CD14-positive monocyte (primary cell): ENCODE measurements at regions not wholly inside any gene's neighbourhood (a gene's known extent, or its start where the extent isn't known, plus 50 kb on each side); places are given as distances from the start of the nearest gene placed in this dataset.

Experiments used
- DNase-seq, 3 donors: peaks; one replicate each; pipeline ENCODE4 v3.0.0-alpha.2; 2011 to 2022
- H2AFZ ChIP-seq: 2 replicates; pipeline ENCODE4 v1.6.0; 2012; ENCODE audit warnings: mild to moderate bottlenecking, low read depth, low read length, inconsistent platforms; ENCODE audit not compliant: insufficient read depth, poor library complexity, severe bottlenecking
- H3K27ac ChIP-seq, 2 donors: 1 replicate in 1 of 2; 2 replicates in 1 of 2; pipeline ENCODE4 v1.5.1; 2012 to 2013; ENCODE audit warnings: low read length in 2 of 2, control low read depth in 1 of 2, inconsistent platforms in 1 of 2, low read depth in 1 of 2, mild to moderate bottlenecking in 1 of 2
- H3K27me3 ChIP-seq, 2 donors: one replicate each; pipeline versions ENCODE4 v1.6.0 to v1.6.1; 2011 to 2013; ENCODE audit warnings: low read length in 2 of 2; ENCODE audit not compliant: control insufficient read depth in 2 of 2, insufficient read depth in 2 of 2
- H3K36me3 ChIP-seq, 2 donors: replicated peaks in 1 of 2; 1 replicate in 1 of 2; 2 replicates in 1 of 2; pipeline versions ENCODE4 v1.5.1 to v1.6.1; 2012 to 2013; ENCODE audit warnings: low read length in 2 of 2, control low read depth in 1 of 2, inconsistent platforms in 1 of 2, mild to moderate bottlenecking in 1 of 2; ENCODE audit not compliant: insufficient read depth in 2 of 2, control insufficient read depth in 1 of 2
- H3K4me1 ChIP-seq, 2 donors: 1 replicate in 1 of 2; 2 replicates in 1 of 2; pipeline versions ENCODE4 v1.5.1 to v1.6.1; 2012 to 2013; ENCODE audit warnings: low read length in 2 of 2, control low read depth in 1 of 2, inconsistent platforms in 1 of 2, mild to moderate bottlenecking in 1 of 2, moderate library complexity in 1 of 2; ENCODE audit not compliant: insufficient read depth in 2 of 2, control insufficient read depth in 1 of 2
- H3K4me2 ChIP-seq: replicated peaks from 2 replicates; pipeline ENCODE3; 2012; ENCODE audit warnings: low read length, moderate library complexity, mild to moderate bottlenecking; ENCODE audit not compliant: poor library complexity, severe bottlenecking; ENCODE audit errors: extremely low read depth
- H3K4me3 ChIP-seq, 3 experiments: fragments of 200-600 bp in 1 of 3; sonication (generic) in 1 of 3; replicated peaks in 1 of 3; 1 replicate in 2 of 3; 2 replicates in 1 of 3; pipeline ENCODE4 v1.5.1; 2011 to 2013; ENCODE audit warnings: low read length in 3 of 3, mild to moderate bottlenecking in 3 of 3, control low read depth in 2 of 3, low read depth in 2 of 3, inconsistent platforms in 1 of 3, moderate library complexity in 1 of 3
- H3K79me2 ChIP-seq: 2 replicates; pipeline ENCODE4 v1.6.0; 2012; ENCODE audit warnings: mild to moderate bottlenecking, control low read depth, inconsistent platforms, low read length, moderate library complexity; ENCODE audit not compliant: insufficient read depth
- H3K9ac ChIP-seq: 2 replicates; pipeline ENCODE4 v1.6.0; 2017; ENCODE audit warnings: low read length, mild to moderate bottlenecking; ENCODE audit not compliant: insufficient read depth, poor library complexity, severe bottlenecking
- H3K9me3 ChIP-seq, 2 donors: replicated peaks in 1 of 2; 1 replicate in 1 of 2; 2 replicates in 1 of 2; pipeline versions ENCODE4 v1.5.1 to v1.6.1; 2012 to 2013; ENCODE audit warnings: low read length in 2 of 2, control low read depth in 1 of 2; ENCODE audit not compliant: control insufficient read depth in 1 of 2, insufficient read depth in 1 of 2
- H4K20me1 ChIP-seq: 2 replicates; pipeline ENCODE4 v1.6.0; 2012; ENCODE audit warnings: mild to moderate bottlenecking, low read length, control low read depth, moderate library complexity; ENCODE audit not compliant: insufficient read depth
- H3K27ac Mint-ChIP-seq, 7 donors: one replicate each; pipeline ENCODE4 v1.8.0; 2020; ENCODE audit warnings: mild to moderate bottlenecking in 7 of 7, mixed read lengths in 7 of 7, moderate library complexity in 6 of 7, inconsistent platforms in 2 of 7
- H3K27me3 Mint-ChIP-seq, 3 donors: one replicate each; pipeline ENCODE4 v1.8.0; 2021 to 2022; ENCODE audit warnings: low read depth in 3 of 3, mild to moderate bottlenecking in 3 of 3, mixed read lengths in 3 of 3, moderate library complexity in 3 of 3, inconsistent platforms in 1 of 3
- H3K36me3 Mint-ChIP-seq, 2 donors: one replicate each; pipeline ENCODE4 v1.8.0; 2020; ENCODE audit warnings: mixed read lengths in 2 of 2, inconsistent platforms in 1 of 2, mild to moderate bottlenecking in 1 of 2
- H3K4me1 Mint-ChIP-seq: one replicate; pipeline ENCODE4 v1.8.0; 2020; ENCODE audit warnings: mild to moderate bottlenecking, mixed read lengths
- H3K4me3 Mint-ChIP-seq, 2 donors: one replicate each; pipeline ENCODE4 v1.8.0; 2020; ENCODE audit warnings: mild to moderate bottlenecking in 2 of 2, mixed read lengths in 2 of 2, moderate library complexity in 1 of 2
- H3K9me3 Mint-ChIP-seq, 7 donors: one replicate each; pipeline ENCODE4 v1.8.0; 2020 to 2022; ENCODE audit warnings: mixed read lengths in 7 of 7, mild to moderate bottlenecking in 6 of 7, moderate library complexity in 6 of 7, inconsistent platforms in 2 of 7
- WGBS: methylation state at CpG from one replicate; pipeline ENCODE4 v1.1.5; 2013; ENCODE audit warnings: missing lambda C conversion rate; ENCODE audit not compliant: insufficient coverage; 5-methylcytosine and 5-hydroxymethylcytosine counted together
- intact Hi-C, 2 donors: fragments of 100-400 bp; cut with micrococcal nuclease; formaldehyde crosslinking; loops; one replicate each; pipeline versions ENCODE4 v1.15.0 to v1.15.1; 2023
- TF ChIP-seq, protein P1 (sequence below): fragments of 200-600 bp; IDR thresholded peaks from one replicate; pipeline ENCODE4 v1.8.0; 2022; ENCODE audit warnings: antibody characterized with exemption, mild to moderate bottlenecking

DNA sequence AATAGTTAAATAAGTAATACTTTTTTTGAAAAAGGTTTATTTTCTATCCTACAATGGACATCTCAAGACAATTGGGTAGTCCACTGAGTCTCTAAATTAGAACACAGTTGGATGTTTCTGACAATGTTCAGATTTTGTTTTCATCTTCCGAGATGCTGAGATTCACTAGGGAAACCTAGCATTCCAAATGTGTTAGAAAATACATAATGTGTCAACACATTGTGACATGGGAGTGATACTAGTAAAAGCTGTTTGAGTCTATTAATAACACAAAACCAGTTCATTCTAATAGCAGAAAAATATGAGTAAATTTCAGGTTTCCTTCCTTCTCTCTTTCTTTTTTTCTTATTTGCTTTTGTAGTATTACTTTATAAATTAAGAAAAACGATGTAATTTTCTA is 68.2 kb upstream of the CDH10 start:
- no peak overlapping the region for H3K27ac Mint-ChIP-seq
- H3K4me3 Mint-ChIP-seq: no peak overlapping the region
- H3K27me3 Mint-ChIP-seq: no peaks in the 10 kb centered on the region
- H3K4me2 ChIP-seq: no peak overlapping the region
- no peaks in the 10 kb centered on the region for H4K20me1 ChIP-seq
- H3K9me3 Mint-ChIP-seq: peaks cover 0 to 6% (median 0%) of the 10 kb centered on the region in 7 donors
- DNase-seq: no peak
- no peak overlapping the region for H2AFZ ChIP-seq
- H3K9ac ChIP-seq: no peak overlapping the region
- no peak overlapping the region for H3K27ac ChIP-seq
- H3K4me1 ChIP-seq: no peaks in the 10 kb centered on the region
- no peaks in the 10 kb centered on the region for H3K36me3 Mint-ChIP-seq
- TF ChIP-seq, protein P1, sequence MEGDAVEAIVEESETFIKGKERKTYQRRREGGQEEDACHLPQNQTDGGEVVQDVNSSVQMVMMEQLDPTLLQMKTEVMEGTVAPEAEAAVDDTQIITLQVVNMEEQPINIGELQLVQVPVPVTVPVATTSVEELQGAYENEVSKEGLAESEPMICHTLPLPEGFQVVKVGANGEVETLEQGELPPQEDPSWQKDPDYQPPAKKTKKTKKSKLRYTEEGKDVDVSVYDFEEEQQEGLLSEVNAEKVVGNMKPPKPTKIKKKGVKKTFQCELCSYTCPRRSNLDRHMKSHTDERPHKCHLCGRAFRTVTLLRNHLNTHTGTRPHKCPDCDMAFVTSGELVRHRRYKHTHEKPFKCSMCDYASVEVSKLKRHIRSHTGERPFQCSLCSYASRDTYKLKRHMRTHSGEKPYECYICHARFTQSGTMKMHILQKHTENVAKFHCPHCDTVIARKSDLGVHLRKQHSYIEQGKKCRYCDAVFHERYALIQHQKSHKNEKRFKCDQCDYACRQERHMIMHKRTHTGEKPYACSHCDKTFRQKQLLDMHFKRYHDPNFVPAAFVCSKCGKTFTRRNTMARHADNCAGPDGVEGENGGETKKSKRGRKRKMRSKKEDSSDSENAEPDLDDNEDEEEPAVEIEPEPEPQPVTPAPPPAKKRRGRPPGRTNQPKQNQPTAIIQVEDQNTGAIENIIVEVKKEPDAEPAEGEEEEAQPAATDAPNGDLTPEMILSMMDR: no peak
- WGBS: no CpG with 5 or more reads among the region's 2 CpGs
- no peaks in the 10 kb centered on the region for H3K27me3 ChIP-seq
- no peaks in the 10 kb centered on the region for H3K36me3 ChIP-seq
- peaks cover 0 to 5% of the 10 kb centered on the region in 2 donors for H3K9me3 ChIP-seq
- no peak overlapping the region for H3K4me3 ChIP-seq
- H3K4me1 Mint-ChIP-seq: no peaks in the 10 kb centered on the region
- no peaks in the 10 kb centered on the region for H3K79me2 ChIP-seq
- intact Hi-C loops: no loop called here

DNA sequence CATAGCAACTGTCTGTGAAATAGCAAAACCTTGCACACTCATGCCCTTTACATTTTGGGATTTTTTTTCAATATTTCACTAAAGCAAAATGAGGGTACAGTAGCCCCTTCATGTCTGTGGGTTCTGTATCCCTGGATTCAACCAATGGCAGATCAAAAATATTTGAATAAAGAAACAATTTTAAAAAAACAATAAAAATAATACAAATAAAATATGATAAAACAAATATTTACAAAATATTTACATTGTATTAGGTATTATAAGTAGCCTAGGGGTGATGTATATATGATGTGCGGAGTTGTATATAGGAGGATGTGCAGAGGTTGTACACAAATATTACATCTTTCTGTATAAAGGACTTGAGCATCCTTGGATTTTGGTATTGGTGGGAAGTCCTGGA is 67.3 kb upstream of the CDH10 start:
- WGBS: no CpG with 5 or more reads among the region's 1 CpG
- Mint-ChIP-seq H3K4me3 (no peak overlapping the region), H3K36me3 (no peaks in the 10 kb centered on the region), H3K27ac (no peak overlapping the region), H3K27me3 (no peaks in the 10 kb centered on the region), H3K9me3 (peaks cover 0 to 4% (median 0%) of the 10 kb centered on the region in 7 donors), H3K4me1 (no peaks in the 10 kb centered on the region)
- no peak overlapping the region for H3K27ac ChIP-seq
- DNase-seq: no peak
- no peaks in the 10 kb centered on the region for H3K27me3 ChIP-seq
- no peak overlapping the region for H3K9ac ChIP-seq
- intact Hi-C loops: no loop called here
- H3K36me3 ChIP-seq: no peaks in the 10 kb centered on the region
- H4K20me1 ChIP-seq: no peaks in the 10 kb centered on the region
- no peak overlapping the region for H2AFZ ChIP-seq
- no peaks in the 10 kb centered on the region for H3K4me1 ChIP-seq
- H3K4me3 ChIP-seq: no peak overlapping the region
- TF ChIP-seq, protein P1: no peak
- no peak overlapping the region for H3K4me2 ChIP-seq
- peaks cover 0 to 5% of the 10 kb centered on the region in 2 donors for H3K9me3 ChIP-seq
- H3K79me2 ChIP-seq: no peaks in the 10 kb centered on the region
